OCI-LY3 (cell line): ENCODE measurements at regions not wholly inside any gene's neighbourhood (a gene's known extent, or its start where the extent isn't known, plus 50 kb on each side); places are given as distances from the start of the nearest gene placed in this dataset.
A peak's percentile ranks its signal among the peaks of the same experiment; 100 is the strongest.

Experiments
- H2AFZ ChIP-seq: fragments of 200-600, 300-600 bp; shearing (Covaris generic); 2 replicates; pipeline ENCODE4 v1.6.0; 2014; ENCODE audit warnings: antibody characterized with exemption, low read depth, low read length
- H3K27ac ChIP-seq: fragments of 200-600, 300-600 bp; sonication (generic); 2 replicates; pipeline ENCODE4 v1.5.1; 2014; ENCODE audit warnings: mild to moderate bottlenecking, low read length, moderate library complexity, mixed read lengths
- H3K27me3 ChIP-seq: fragments of 200-600, 300-600 bp; sonication (generic); 2 replicates; pipeline ENCODE4 v1.6.1; 2014; ENCODE audit warnings: low read depth, low read length, mixed read lengths
- H3K36me3 ChIP-seq: fragments of 200-600, 300-600 bp; sonication (generic); replicated peaks from 2 replicates; pipeline ENCODE3; 2014; ENCODE audit warnings: low read depth, low read length, mixed read lengths
- H3K4me1 ChIP-seq: fragments of 300-600, 200-600 bp; sonication (generic); 2 replicates; pipeline ENCODE4 v1.6.1; 2014; ENCODE audit warnings: low read length, mixed read lengths
- H3K4me2 ChIP-seq: fragments of 200-600, 300-600 bp; sonication (generic); 2 replicates; pipeline ENCODE4 v1.6.1; 2014; ENCODE audit warnings: low read length, mixed read lengths
- H3K4me3 ChIP-seq: fragments of 300-600, 200-600 bp; sonication (generic); 2 replicates; pipeline ENCODE4 v1.5.1; 2014; ENCODE audit warnings: antibody characterized with exemption, mild to moderate bottlenecking, low read length, moderate library complexity
- H3K79me2 ChIP-seq: fragments of 300-600, 200-600 bp; shearing (Covaris generic); 2 replicates; pipeline ENCODE4 v1.6.1; 2014; ENCODE audit warnings: mild to moderate bottlenecking, low read length, mixed read lengths
- H3K9ac ChIP-seq: fragments of 300-600, 200-600 bp; shearing (Covaris generic); 2 replicates; pipeline ENCODE4 v1.6.0; 2014; ENCODE audit warnings: mild to moderate bottlenecking, low read length, moderate library complexity
- H3K9me3 ChIP-seq: fragments of 200-600, 300-600 bp; shearing (Covaris generic); 2 replicates; pipeline ENCODE4 v1.6.1; 2014; ENCODE audit warnings: low read length, mixed read lengths; ENCODE audit not compliant: insufficient read depth
- H4K20me1 ChIP-seq: fragments of 200-600, 300-600 bp; sonication (generic); 2 replicates; pipeline ENCODE4 v1.6.1; 2016; ENCODE audit warnings: low read length, mixed read lengths; ENCODE audit not compliant: insufficient read depth
- CTCF ChIP-seq: fragments of 200-600, 300-600 bp; sonication (generic); IDR thresholded peaks from 2 replicates; pipeline ENCODE4 v1.5.1; 2014; ENCODE audit warnings: antibody characterized with exemption, low read length, low read depth
- EZH2phosphoT487 ChIP-seq: fragments of 200-600 bp; shearing (Covaris generic); IDR thresholded peaks from 2 replicates; pipeline ENCODE4 v1.6.1; 2018; ENCODE audit warnings: antibody characterized with exemption, mixed run types, low read depth

GRCh38 chr2:143844986-143845385 is 674.9 kb downstream of the ZEB2 start:
- H3K36me3 ChIP-seq = no peaks in the 10 kb centered on the region
- peak overlapping the region; percentile 56 for H3K9ac ChIP-seq
- TF ChIP-seq EZH2phosphoT487 = no peak
- TF ChIP-seq CTCF = no peak
- no peaks in the 10 kb centered on the region for H3K9me3 ChIP-seq
- H3K79me2 ChIP-seq = no peaks in the 10 kb centered on the region
- peaks cover 22% of the 10 kb centered on the region for H3K4me1 ChIP-seq
- no peaks in the 10 kb centered on the region for H4K20me1 ChIP-seq
- H3K4me2 ChIP-seq = peak overlapping the region; percentile 81
- H2AFZ ChIP-seq = peak overlapping the region; percentile 85
- H3K27ac ChIP-seq = peak overlapping the region; percentile 45
- H3K4me3 ChIP-seq = peak overlapping the region; percentile 70
- H3K27me3 ChIP-seq = no peaks in the 10 kb centered on the region

GRCh38 chr2:143843686-143844085 is 676.2 kb downstream of the ZEB2 start:
- Histone ChIP-seq H3K27ac (no peak overlapping the region), H3K4me2 (no peak overlapping the region), H2AFZ (no peak overlapping the region), H3K4me3 (no peak overlapping the region), H3K4me1 (peaks cover 22% of the 10 kb centered on the region), H3K36me3 (no peaks in the 10 kb centered on the region), H3K79me2 (no peaks in the 10 kb centered on the region), H4K20me1 (no peaks in the 10 kb centered on the region), H3K9me3 (no peaks in the 10 kb centered on the region), H3K27me3 (no peaks in the 10 kb centered on the region), H3K9ac (no peak overlapping the region)
- TF ChIP-seq CTCF = no peak
- TF ChIP-seq EZH2phosphoT487 = no peak

- H2AFZ ChIP-seq = no peak overlapping the region
- peaks cover 22% of the 10 kb centered on the region for H3K4me1 ChIP-seq
- no peak overlapping the region for H3K27ac ChIP-seq
- no peaks in the 10 kb centered on the region for H3K27me3 ChIP-seq
- no peak overlapping the region for H3K9ac ChIP-seq
- H3K79me2 ChIP-seq = no peaks in the 10 kb centered on the region
- H3K9me3 ChIP-seq = no peaks in the 10 kb centered on the region
- no peaks in the 10 kb centered on the region for H4K20me1 ChIP-seq
- TF ChIP-seq CTCF (no peak), EZH2phosphoT487 (no peak)
- no peak overlapping the region for H3K4me2 ChIP-seq
- H3K36me3 ChIP-seq = no peaks in the 10 kb centered on the region
- H3K4me3 ChIP-seq = no peak overlapping the region
Observed at GRCh38 chr2:143842836-143843235, 677.1 kb downstream of the ZEB2 start.

- no peaks in the 10 kb centered on the region for H3K79me2 ChIP-seq
- H3K27ac ChIP-seq = no peak overlapping the region
- no peak overlapping the region for H2AFZ ChIP-seq
- H3K27me3 ChIP-seq = no peaks in the 10 kb centered on the region
- H3K36me3 ChIP-seq = no peaks in the 10 kb centered on the region
- peak; percentile 49 for TF ChIP-seq CTCF
- TF ChIP-seq EZH2phosphoT487 = no peak
- no peaks in the 10 kb centered on the region for H4K20me1 ChIP-seq
- no peak overlapping the region for H3K4me3 ChIP-seq
- no peaks in the 10 kb centered on the region for H3K9me3 ChIP-seq
- no peak overlapping the region for H3K4me2 ChIP-seq
- no peak overlapping the region for H3K9ac ChIP-seq
- peaks cover 22% of the 10 kb centered on the region for H3K4me1 ChIP-seq
Observed at GRCh38 chr2:143841935-143842334, 678.0 kb downstream of the ZEB2 start.
